Common myeloid progenitor, CD34-positive (primary cell): ENCODE measurements at regions not wholly inside any gene's neighbourhood (a gene's known extent, or its start where the extent isn't known, plus 50 kb on each side); places are given as distances from the start of the nearest gene placed in this dataset.

Experiments used
- CTCF ChIA-PET: fragments of 350-600 bp; sonication (Branson Sonifier 250); formaldehyde crosslinking; loops from one replicate; lab custom pipeline; 2021; ENCODE audit warnings: antibody characterized with exemption; lab: Charles Lee
- POLR2A ChIA-PET: fragments of 350-600 bp; sonication (Branson Sonifier 250); formaldehyde crosslinking; loops from one replicate; lab custom pipeline; 2021; ENCODE audit warnings: antibody characterized with exemption; lab: Charles Lee
- DNase-seq, 3 donors: peaks; one replicate each; pipeline versions ENCODE4 v3.0.0 to v3.0.0-alpha.2; 2013
- H3K27ac ChIP-seq, 2 experiments: 1 replicate in 1 of 2; 2 replicates in 1 of 2; pipeline ENCODE4 v1.7.0; 2013; ENCODE audit warnings: inconsistent platforms in 2 of 2, low read length in 2 of 2, mild to moderate bottlenecking in 2 of 2, low read depth in 1 of 2, moderate library complexity in 1 of 2; ENCODE audit not compliant: severe bottlenecking in 2 of 2, insufficient read depth in 1 of 2, poor library complexity in 1 of 2
- H3K27me3 ChIP-seq, 5 experiments: replicated peaks in 2 of 5; 1 replicate in 3 of 5; 2 replicates in 2 of 5; pipeline versions ENCODE4 v1.6.1 to v1.7.0; 2013; ENCODE audit warnings: low read length in 4 of 5, mild to moderate bottlenecking in 2 of 5, moderate library complexity in 2 of 5, inconsistent platforms in 1 of 5; ENCODE audit not compliant: insufficient read depth in 5 of 5, control insufficient read depth in 4 of 5
- H3K36me3 ChIP-seq, 4 experiments: 1 replicate in 2 of 4; 2 replicates in 2 of 4; pipeline versions ENCODE4 v1.6.1 to v1.7.0; 2013; ENCODE audit warnings: low read length in 3 of 4, control low read depth in 1 of 4, mild to moderate bottlenecking in 1 of 4; ENCODE audit not compliant: control insufficient read depth in 4 of 4, insufficient read depth in 4 of 4
- H3K4me1 ChIP-seq, 4 experiments: 1 replicate in 3 of 4; 2 replicates in 1 of 4; pipeline versions ENCODE4 v1.6.1 to v1.7.1; 2013; ENCODE audit warnings: low read length in 3 of 4, mild to moderate bottlenecking in 3 of 4, control low read depth in 1 of 4, inconsistent platforms in 1 of 4, moderate library complexity in 1 of 4; ENCODE audit not compliant: control insufficient read depth in 4 of 4, insufficient read depth in 4 of 4; ENCODE audit errors: control extremely low read depth in 1 of 4
- H3K4me3 ChIP-seq, 7 experiments: 1 replicate in 4 of 7; 2 replicates in 3 of 7; pipeline versions ENCODE4 v1.5.1 to v1.7.0; 2013; ENCODE audit warnings: mild to moderate bottlenecking in 7 of 7, low read length in 6 of 7, moderate library complexity in 6 of 7, inconsistent platforms in 2 of 7, low read depth in 2 of 7, control low read depth in 1 of 7; ENCODE audit not compliant: insufficient read depth in 4 of 7, control insufficient read depth in 1 of 7; ENCODE audit errors: extremely low read depth in 1 of 7
- H3K9me3 ChIP-seq, 5 experiments: 1 replicate in 4 of 5; 2 replicates in 1 of 5; pipeline versions ENCODE4 v1.6.1 to v1.7.1; 2013; ENCODE audit warnings: low read length in 4 of 5, mild to moderate bottlenecking in 2 of 5, inconsistent platforms in 1 of 5, low read depth in 1 of 5, moderate library complexity in 1 of 5; ENCODE audit not compliant: control insufficient read depth in 4 of 5, insufficient read depth in 2 of 5; ENCODE audit errors: control extremely low read depth in 1 of 5
- WGBS: methylation state at CpG from one replicate; pipeline ENCODE4 v1.1.5; 2013; ENCODE audit not compliant: insufficient coverage; 5-methylcytosine and 5-hydroxymethylcytosine counted together

DNA sequence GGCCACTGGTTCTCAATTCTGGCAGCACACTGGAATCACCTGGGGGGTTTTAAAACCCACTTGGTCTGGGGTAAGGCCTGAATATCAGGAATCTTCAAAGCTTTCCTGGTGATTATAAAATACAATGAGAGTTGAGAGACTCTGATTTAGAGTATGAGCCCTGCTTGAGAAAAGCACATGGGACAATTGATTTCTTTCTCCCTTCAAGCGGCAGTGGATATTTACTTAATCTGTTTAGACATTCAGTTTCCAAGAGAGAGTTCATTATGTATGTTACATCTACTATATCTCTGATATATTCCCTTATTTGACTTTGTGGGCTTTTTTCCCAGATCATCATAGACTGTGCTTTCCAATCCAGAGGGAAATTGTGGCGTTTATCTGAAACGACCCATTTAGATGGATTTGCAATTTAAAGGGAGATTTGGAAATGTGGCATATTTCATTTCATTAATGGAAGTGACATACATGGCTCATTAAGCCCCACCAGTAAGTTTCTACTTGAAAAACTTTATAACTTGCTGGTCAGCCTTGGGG is 171.2 kb upstream of the PFN2 start:
- H3K4me3 ChIP-seq, result no peak overlapping the region
- no CpG with 5 or more reads among the region's 3 CpGs for WGBS
- H3K27me3 ChIP-seq, result no peaks in the 10 kb centered on the region
- peaks cover 4 to 12% (median 9%) of the 10 kb centered on the region in 4 experiments for H3K4me1 ChIP-seq
- no peak for DNase-seq
- peaks cover 0 to 2% (median 0%) of the 10 kb centered on the region in 5 experiments for H3K9me3 ChIP-seq
- no peaks in the 10 kb centered on the region for H3K36me3 ChIP-seq
- POLR2A ChIA-PET, result no interaction called here
- no peak overlapping the region for H3K27ac ChIP-seq
- CTCF ChIA-PET, result no interaction called here

GRCh38 chr3:150140614-150141321 is 170.1 kb upstream of the PFN2 start:
- CTCF ChIA-PET, result interaction anchor here (1.1 kb wide), 1 partner anchor 42 kb away, joined by 4 read pairs; no protein-coding TSS in a partner anchor
- 86% methylated on average over 12 of the region's 14 CpGs for WGBS

GRCh38 chr3:150138824-150139223 is 168.1 kb upstream of the PFN2 start:
- POLR2A ChIA-PET, result no interaction called here
- no peaks in the 10 kb centered on the region for H3K27me3 ChIP-seq
- 100% methylated on average over 2 of the region's 3 CpGs for WGBS
- H3K27ac ChIP-seq, result no peak overlapping the region
- peaks cover 0 to 2% (median 0%) of the 10 kb centered on the region in 5 experiments for H3K9me3 ChIP-seq
- H3K4me3 ChIP-seq, result no peak overlapping the region
- H3K36me3 ChIP-seq, result no peaks in the 10 kb centered on the region
- peaks cover 0 to 5% (median 2%) of the 10 kb centered on the region in 4 experiments for H3K4me1 ChIP-seq
- CTCF ChIA-PET, result no interaction called here
- no peak for DNase-seq

More at GRCh38 chr3:150140614-150141321, 170.1 kb upstream of the PFN2 start:
- Histone ChIP-seq H3K36me3 (no peaks in the 10 kb centered on the region), H3K27me3 (no peaks in the 10 kb centered on the region), H3K4me1 (peaks cover 3 to 12% (median 8%) of the 10 kb centered on the region in 4 experiments), H3K27ac (no peak overlapping the region), H3K4me3 (no peak overlapping the region), H3K9me3 (peaks cover 0 to 2% (median 0%) of the 10 kb centered on the region in 5 experiments)
- DNase-seq, result peak in 2 of 3 donors; percentile 2 to 3
- POLR2A ChIA-PET, result no interaction called here

- POLR2A ChIA-PET, result no interaction called here
Measured at GRCh38 chr3:150136242-150136641, 165.5 kb upstream of the PFN2 start.

GRCh38 chr3:150135287-150135721 is 164.6 kb upstream of the PFN2 start:
- WGBS, result 100% methylated on average over 1 of the region's 1 CpG
- no peaks in the 10 kb centered on the region for H3K36me3 ChIP-seq
- no peaks in the 10 kb centered on the region for H3K4me1 ChIP-seq
- CTCF ChIA-PET, result no interaction called here
- H3K27ac ChIP-seq, result no peak overlapping the region
- no peaks in the 10 kb centered on the region for H3K27me3 ChIP-seq
- POLR2A ChIA-PET, result no interaction called here
- peaks cover 0 to 2% (median 0%) of the 10 kb centered on the region in 5 experiments for H3K9me3 ChIP-seq
- no peak for DNase-seq
- H3K4me3 ChIP-seq, result no peak overlapping the region

More at GRCh38 chr3:150136242-150136641, 165.5 kb upstream of the PFN2 start:
- CTCF ChIA-PET, result interaction anchor here (1.5 kb wide), 1 partner anchor 48 kb away, joined by 3 read pairs; no protein-coding TSS in a partner anchor
- Histone ChIP-seq H3K9me3 (peaks cover 0 to 2% (median 0%) of the 10 kb centered on the region in 5 experiments), H3K27ac (no peak overlapping the region), H3K27me3 (no peaks in the 10 kb centered on the region), H3K36me3 (no peaks in the 10 kb centered on the region), H3K4me3 (no peak overlapping the region), H3K4me1 (no peaks in the 10 kb centered on the region)
- DNase-seq, result no peak

DNA sequence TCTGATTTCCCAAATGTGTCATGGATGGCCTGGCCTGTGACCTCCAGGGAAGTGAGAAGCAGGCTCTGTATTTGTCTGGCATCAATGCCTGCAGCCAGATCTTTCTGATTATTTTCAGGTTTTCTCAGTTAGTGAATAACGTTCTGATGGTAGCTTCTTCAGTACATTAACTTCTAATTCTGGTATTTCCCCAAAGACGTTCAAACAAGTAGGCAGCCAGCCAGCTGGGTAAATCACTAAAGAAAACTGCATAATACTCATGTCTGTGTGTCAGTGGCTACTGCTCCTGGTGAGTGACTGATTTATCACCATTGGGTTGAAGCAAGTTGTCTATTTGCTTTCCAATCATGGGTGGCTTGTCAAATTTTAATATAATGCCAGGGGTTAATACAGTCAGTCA is 162.6 kb upstream of the PFN2 start:
- ChIA-PET CTCF (no interaction called here), POLR2A (no interaction called here)
- H3K4me3 ChIP-seq, result no peak overlapping the region
- DNase-seq, result no peak
- H3K4me1 ChIP-seq, result no peaks in the 10 kb centered on the region
- 100% methylated on average over 2 of the region's 2 CpGs for WGBS
- no peaks in the 10 kb centered on the region for H3K27me3 ChIP-seq
- peaks cover 0 to 2% (median 0%) of the 10 kb centered on the region in 5 experiments for H3K9me3 ChIP-seq
- no peak overlapping the region for H3K27ac ChIP-seq
- H3K36me3 ChIP-seq, result no peaks in the 10 kb centered on the region

- Histone ChIP-seq H3K4me3 (no peak overlapping the region), H3K27me3 (no peaks in the 10 kb centered on the region), H3K9me3 (no peaks in the 10 kb centered on the region), H3K36me3 (no peaks in the 10 kb centered on the region), H3K27ac (no peak overlapping the region), H3K4me1 (no peaks in the 10 kb centered on the region)
- ChIA-PET POLR2A (no interaction called here), CTCF (interaction anchor here (0.5 to 0.6 kb wide), 2 partner anchors 53 to 98 kb away, joined by 3 to 6 read pairs; no protein-coding TSS in a partner anchor)
- peak in 2 of 3 donors; percentile 26 to 36 for DNase-seq
- WGBS, result 83% methylated on average over 3 of the region's 6 CpGs
Measured at GRCh38 chr3:150132101-150132749, 161.5 kb upstream of the PFN2 start.
